ENCODE measurements at regions not wholly inside any gene's neighbourhood (a gene's known extent, or its start where the extent isn't known, plus 50 kb on each side); places are given as distances from the start of the nearest gene placed in this dataset.

DNA sequence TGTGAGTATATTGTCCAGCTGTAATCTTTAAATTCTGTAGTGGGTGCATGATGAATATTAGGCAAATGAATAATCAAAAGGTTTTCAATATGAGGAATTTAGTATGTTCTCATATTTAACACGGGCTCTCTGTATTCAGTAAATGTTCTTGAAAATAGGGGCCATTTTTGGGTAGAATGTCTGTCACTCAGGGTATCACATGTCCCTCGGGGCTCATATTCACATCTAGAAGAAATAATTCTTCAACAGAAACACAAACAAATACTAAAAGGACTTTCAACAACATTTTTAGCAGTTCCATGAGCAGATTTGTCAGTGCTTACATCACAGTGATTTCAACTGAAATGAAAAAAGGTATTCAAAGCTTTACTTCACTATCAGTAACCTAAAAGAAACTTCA, 1388.4 kb upstream of the MIR17HG start:
- DNase-seq (ENCODE audit: low read depth in 2 of 2) = no peak

DNA sequence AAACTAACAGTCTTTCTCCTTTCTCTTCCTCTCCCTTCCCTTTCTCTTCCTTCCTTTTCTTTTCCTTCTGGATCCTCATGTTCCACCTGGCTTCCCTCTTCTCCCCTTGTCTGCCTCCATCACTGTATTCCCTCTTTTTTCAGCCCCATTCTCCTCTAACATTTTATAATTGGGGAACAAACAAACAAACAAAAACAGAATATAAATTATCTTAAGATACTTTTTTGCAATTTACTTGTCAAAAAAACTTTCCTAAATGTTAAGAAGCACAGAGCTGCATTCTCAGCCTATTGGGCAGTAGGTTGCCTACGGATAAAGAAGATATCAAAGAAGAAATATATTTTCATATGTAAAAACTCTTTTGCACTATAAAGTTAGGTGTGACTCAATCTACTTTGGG, 1382.2 kb upstream of the MIR17HG start:
- no peak for DNase-seq (ENCODE audit: low read depth in 2 of 2)

DNA sequence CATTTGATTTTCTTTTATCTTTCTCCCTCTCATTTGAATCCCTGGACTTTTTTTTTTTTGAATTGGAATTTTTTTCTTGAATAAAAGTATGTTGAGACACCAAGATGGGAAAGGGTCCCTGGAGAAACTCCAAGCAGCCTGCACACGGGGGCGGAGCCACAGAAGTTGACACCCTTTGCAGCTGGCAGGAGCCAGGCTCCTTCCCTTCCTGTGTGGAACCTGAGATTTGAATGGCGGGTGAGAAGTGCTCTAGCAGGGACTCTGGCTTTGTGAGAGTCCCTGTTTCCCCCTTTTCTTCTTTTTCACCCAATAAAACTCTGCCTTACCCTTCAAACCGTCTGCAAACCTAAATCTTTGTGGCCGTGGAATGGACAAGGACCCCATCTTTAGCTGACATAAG, 1381.0 kb upstream of the MIR17HG start:
- DNase-seq (ENCODE audit: low read depth in 2 of 2) = no peak

DNA sequence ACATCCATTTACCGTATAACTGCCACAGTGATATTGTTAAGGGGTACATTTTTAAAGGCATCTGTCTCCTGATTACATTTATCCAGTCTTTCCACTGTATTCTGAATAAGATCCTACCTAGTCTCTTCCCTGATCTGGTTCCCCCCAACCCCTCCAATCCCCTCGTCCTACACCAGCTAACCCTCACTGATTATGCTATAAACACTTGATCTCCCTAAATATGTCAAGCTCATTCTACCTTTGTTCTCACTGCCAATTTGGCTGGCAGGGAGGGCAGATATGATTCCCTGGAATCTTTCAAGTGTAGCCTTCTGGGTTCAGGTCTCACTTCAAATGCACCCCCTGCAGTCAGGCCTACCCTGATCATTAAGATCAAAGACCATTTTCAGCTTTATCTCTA, 1379.8 kb upstream of the MIR17HG start:
- DNase-seq (ENCODE audit: low read depth in 2 of 2) = no peak

DNA sequence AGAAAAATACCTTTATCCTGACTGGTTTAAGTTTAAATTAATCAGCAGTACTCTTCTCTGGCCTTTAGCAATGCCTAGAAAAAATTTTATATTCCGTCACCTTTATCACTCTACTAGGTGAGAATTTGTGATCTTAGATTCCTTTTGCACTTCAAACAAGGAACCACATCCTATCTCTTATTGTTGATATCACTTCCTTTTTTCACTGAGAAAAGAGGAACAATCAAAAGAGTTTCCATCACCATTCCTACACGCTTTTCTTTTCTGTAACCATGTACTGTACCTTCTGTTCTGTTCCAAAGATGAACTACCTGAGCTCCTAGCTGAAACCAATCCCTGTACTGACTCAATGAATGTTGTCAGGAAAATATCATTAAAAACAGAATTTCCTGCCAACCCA, 1379.0 kb upstream of the MIR17HG start:
- no peak for DNase-seq (ENCODE audit: low read depth in 2 of 2)

DNA sequence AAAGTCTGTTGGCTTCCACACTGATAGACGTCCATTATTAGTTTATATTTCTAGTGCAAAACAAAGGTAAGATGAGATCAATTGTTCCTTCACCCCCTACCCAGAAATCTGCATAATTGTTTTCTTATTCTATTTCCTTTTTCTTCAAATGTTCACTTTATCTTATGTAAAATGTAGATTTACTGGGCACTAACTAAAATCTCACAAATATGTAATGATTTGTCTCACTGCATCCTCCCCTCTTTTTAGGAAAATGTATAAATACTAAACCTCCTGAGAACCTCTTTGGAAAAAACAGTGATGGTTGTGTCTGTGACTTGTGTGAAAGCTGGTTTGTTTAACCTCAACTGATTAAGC, 1377.2 kb upstream of the MIR17HG start:
- no peak for DNase-seq (ENCODE audit: low read depth in 2 of 2)

DNA sequence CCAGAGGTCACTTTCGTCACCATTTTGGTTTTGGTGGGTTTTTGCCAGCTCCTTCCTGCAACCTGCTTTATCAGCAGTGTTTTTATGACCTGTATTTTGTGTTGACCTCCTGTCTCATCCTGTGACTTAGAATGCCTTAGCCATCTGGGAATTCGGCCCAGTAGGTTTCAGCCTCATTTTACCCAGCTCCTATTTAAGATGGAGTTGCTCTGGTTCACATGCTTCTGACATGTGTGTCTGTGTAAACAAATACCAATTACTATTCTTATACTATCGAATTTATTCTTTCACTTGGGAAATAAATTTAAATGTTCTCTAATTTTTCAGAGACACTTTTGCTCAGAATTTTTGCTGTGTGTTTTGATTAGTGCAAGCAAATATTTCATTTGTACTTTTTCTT, 1370.3 kb upstream of the MIR17HG start:
- no peak for DNase-seq (ENCODE audit: low read depth in 2 of 2)

DNA sequence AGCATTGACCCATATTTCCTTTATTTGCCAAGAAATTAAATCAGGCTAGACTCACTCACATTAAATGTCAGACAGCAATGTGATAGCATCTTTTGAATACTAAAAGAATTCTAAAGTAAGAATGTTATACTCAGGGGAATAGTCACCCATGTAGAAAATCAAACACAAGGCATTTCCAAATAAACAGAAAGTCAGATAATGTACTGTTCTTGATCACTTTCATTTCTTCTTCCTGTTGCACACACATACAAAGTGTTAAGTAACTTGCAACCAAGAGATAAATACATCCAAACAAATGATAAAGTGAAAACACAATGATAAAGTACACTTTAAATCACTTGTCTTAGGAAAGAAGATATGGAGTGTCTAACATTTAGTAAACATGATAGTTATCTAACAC, 1366.6 kb upstream of the MIR17HG start:
- no peak for DNase-seq (ENCODE audit: low read depth in 2 of 2)

DNA sequence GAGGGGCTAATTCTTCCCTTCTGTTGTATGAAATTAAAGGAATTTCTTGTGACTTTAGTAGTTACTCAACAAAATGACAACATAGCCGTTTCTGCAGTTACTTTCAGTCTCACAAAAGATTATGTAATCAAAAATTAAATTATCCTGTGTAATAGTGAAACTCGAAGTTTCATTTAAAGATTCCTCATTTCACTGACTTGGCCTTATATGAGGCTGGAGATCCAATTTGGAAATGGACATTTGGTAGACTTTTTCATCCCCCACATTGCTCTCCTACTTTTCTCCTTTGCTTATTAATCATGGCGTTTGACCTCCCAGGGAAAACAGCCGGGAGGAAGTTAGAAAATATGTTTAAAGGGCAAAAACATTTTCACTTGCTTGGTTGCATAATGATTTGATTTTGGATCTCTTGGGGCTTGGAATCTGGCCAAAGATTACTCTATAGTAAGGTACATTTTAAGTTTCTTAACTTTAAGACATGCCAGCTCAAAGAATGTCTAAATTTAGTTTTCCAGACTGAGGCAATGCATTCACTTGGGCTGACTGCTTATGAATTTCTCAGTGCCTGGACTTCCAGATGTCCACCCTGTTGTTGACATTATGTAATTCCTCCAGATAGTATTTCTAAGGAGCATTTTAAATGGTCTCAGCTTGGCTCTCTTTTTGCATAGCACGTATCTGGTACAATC, 1364.9 kb upstream of the MIR17HG start:
- no peak for DNase-seq (ENCODE audit: low read depth in 2 of 2)

DNA sequence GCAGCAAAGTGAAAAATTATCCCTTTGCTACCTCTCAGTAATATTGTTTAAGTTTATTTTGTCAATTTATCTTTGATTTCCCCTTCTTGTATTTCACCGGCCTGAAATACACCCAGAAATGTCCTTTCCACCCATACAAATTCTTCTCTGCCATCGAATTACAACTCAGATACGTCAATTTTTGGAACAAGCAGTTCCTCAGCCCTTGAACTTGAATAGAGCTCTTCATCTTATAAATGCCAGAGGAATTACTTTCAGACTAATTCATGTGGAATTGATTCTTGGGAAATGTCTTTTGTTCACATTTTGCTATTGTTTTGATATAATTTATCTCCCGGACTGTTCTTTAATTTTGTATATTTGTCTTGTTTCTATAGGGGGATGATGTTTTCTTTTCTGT, 1359.3 kb upstream of the MIR17HG start:
- no peak for DNase-seq (ENCODE audit: low read depth in 2 of 2)

DNA sequence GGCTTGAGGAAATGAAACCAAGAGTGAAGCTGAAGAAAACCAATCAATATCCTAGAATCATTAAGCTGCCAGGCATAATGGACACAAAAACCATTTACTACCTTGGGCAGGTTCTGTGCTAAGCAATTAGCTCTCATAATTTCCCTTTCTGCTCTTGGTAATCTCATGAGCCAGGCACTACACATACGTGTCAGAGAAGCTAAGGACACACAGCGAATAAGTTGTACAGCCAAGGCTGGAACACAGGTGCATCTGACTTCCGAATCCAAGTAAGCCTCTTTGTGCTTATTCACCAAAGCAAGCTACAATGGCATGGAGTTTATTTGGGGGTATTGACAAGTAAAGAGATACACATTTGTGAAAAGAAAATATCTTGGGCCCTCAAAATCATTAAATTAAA, 1343.9 kb upstream of the MIR17HG start:
- no peak for DNase-seq (ENCODE audit: low read depth in 2 of 2)

DNA sequence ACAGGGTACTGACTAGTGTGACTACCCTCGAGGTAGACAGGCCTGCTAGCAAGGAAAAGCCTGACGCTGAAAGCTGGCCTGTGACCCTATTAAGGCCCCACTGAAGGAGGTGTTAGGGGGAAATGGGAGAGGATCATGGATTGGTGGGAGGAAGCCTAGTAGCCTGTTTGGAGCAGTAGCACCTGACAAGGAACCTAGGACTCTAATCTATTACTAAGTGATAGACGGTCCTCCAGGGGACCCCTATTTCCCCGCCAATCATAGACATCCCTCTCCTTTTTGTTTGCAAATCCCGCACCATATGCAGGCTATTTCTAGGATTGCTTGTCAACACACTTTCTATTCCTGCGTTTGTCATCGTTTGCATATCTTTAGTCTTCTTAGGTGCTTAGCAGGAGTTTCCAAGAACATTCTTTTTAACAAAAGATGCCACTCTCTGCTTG, 1338.8 kb upstream of the MIR17HG start:
- no peak for DNase-seq (ENCODE audit: low read depth in 2 of 2)

DNA sequence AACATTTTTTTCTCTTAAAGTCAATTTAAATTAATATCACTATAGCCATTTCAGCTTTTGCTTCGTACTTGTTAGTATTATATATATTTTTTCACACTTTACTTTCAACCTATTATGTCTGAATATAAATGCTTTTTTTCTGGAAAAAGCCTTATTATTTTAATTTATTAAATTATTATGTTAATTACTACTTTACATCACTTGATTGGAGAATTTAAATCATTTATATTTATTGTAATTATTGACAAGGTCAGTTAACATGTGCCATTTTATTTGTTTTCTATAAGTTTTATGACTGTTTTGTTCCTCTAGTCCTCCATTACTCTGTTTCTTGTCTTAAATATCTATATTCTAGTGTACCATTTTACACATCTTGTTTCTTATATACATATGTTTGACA, 1333.4 kb upstream of the MIR17HG start:
- DNase-seq (ENCODE audit: low read depth in 2 of 2) = no peak

DNA sequence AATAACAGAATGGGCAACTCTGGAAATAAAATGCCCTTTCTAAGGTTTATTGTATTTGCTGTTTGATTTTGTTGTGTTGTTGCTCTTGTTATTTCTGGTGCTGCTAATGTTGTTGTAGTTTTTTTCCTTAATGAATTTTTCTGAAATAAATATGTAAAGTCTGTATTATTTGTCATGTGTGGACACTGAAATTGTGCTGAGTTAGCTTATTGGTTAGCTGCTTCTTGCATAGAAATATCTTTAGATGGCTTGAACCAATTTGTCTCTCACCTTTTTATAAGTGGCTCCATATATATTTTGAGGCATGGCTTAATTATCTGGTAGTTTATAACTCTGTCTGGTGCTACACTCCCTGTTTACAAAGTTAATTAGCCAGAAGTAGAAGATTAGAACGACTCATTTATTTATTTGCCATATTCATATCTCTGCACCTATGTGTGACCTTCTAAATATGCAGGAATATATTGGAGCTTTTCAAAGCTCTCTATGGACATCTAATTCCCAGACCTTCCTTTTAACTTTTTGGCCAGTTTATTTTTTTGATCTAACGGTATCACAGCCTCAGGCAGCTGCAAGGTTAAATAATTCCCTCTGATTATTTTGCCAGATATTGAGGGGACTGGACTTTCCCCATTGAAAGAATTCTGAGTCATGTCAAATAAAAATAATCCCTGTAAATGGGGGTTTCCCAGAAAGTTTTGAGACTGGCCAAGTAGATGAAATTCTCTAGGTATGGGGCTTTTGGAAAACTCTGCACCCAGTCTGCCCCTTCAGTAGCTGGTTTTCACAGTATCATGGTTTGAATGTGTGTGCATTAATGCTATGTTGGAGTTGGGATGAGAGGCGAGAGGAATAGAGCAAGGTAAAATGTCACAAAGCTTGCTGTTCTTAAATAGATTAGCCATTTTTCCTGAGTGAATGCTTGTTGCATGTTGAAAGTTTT, 1331.7 kb upstream of the MIR17HG start:
- DNase-seq (ENCODE audit: low read depth in 2 of 2) = no peak

DNA sequence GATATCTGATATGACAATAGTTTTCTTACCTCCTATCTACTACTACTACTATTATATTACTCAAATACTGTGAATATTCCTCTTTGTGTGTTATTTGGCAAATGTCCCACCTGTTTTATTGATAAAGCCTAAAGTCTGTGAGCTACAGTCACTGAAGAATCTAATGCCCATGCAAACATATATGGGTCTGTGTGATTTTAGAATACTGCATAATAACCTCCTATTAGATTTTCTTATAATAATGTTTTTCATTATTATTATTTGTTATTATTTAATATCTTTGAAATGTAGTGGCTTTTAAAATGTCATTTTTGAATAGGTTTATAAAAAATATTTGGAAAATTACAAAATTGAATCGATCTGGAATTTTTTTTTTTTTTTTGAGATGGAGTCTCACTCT, 1330.8 kb upstream of the MIR17HG start:
- no peak for DNase-seq (ENCODE audit: low read depth in 2 of 2)

DNA sequence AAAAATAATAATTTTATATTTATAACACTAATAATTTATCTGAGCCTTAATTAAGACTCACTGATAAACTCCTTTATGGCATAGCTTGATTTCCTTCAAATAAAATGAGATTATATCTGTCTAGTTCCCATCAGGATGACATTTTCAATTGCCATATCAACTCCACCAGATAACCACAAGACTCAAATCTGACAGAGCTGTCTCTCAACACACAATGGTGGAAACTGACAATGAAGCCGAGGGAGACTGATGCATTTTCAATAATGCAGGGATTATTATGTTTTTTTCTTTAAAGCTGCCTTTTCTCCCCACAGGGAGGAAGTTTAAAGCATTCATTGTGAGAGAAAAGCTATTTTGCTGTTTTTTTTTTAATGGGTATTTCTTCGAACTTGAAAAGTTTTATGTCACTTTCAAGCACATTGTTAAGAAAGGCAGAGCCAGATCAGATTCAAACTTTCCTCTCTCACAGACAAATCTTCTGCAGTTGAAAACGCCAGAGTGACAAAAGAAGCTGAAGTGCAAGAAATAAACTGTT, 1326.9 kb upstream of the MIR17HG start:
- DNase-seq (ENCODE audit: low read depth in 2 of 2) = no peak

DNA sequence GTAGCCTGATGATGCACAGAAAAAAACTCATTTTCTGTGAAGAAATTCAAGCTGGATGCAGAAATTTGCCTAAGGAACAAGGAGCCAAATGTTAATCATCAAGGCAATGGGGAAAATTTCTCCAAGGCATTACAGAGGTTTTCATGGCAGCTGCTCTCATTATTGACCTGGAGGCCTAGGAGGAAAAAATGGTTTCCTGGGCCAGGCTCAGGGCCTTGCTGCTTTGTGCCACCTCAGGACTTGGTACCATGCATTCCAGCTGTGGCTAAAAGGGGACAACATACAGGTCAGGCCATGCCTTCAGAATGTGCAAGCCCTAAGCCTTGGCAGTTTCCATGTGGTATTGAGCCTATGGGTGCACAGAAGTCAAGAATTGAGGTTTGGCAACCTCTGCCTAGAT, 1320.1 kb upstream of the MIR17HG start:
- no peak for DNase-seq (ENCODE audit: low read depth in 2 of 2)

DNA sequence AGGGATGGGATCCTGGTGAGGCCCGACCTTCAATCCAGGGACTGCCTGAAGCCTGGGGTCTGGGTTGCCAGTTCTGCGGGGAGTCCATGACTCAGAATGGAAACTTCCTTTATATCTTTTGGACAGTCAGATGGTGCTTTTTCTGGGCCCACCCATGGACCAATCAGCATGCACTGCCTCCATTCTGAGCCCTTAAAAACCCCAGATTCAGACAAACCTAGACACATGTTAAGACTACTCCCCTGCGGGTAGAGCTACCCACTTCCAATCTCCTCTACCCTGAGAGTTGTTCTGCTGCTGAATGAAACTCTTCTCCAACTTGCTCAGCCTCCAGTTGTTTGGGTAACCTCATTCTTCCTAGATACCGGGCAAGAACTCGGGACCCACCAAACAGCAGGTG, 1315.2 kb upstream of the MIR17HG start:
- DNase-seq (ENCODE audit: low read depth in 2 of 2) = no peak

DNA sequence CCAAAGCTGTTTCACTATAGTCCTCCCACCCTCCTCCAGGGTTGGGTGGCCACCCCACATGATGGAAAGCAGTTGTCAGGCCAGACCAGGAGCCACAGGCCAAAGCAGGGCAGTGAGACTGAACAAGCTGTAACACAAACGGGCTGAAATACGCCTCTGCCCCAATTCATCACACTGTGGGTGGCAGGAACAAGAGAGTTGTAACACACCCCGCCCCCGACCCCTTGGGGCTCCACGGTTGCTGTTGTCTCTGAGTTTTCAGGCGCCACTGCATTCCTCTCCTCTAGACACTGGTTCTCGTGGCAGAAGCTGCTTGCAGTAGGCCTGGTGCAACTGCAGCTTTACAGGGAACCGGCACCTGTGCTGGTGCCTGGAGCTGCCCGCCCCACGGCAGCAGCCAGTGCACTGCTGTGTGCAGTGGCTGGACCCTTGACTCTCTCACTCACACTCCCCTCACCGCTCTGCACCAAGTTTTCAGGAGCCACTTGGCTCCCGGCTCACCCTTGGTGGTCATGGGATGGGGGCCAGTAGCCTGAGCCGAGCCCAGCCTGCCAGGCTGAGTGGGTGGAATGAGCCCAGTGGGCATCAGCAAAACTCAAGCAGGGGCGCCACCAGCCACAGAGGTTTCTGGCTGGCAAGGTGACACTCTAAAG, 1314.5 kb upstream of the MIR17HG start:
- no peak for DNase-seq (ENCODE audit: low read depth in 2 of 2)

DNA sequence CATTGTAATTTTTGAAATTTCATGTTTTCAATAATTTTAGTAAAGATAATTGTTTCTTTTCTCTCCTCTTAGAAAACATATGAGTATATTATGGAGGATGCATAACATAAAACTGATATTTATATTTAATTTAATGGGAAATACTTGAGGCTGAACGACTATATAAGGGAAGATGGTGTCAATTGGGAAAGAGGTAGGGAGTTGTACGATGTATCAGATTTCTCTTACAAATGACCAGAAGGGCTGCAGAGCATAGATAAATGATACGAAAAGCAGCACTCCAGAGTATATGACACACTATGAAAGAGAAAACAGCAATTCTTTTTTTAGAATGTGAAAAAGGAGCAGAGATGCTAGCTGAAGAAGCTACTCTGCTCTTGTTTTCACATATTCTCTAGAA, 1308.0 kb upstream of the MIR17HG start:
- no peak for DNase-seq (ENCODE audit: low read depth in 2 of 2)

DNA sequence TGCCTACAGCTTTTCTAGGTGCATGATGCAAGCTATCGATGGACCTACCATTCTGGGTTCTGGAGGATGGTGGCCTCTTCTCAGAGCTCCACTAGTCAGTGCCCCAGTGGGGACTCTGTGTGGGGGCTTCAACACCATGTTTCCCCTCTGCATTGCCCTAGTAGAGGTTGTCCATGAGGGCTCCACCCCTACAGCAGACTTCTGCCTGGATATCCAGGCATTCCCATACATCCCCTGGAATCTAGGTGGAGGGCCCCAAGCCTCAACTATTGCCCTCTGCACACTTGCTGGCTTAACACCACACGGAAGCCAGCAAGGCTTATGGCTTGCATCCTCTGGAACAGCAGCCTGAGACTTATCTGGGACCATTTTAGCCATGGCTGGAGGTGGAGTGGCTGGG, 1299.9 kb upstream of the MIR17HG start:
- DNase-seq (ENCODE audit: low read depth in 2 of 2) = no peak

DNA sequence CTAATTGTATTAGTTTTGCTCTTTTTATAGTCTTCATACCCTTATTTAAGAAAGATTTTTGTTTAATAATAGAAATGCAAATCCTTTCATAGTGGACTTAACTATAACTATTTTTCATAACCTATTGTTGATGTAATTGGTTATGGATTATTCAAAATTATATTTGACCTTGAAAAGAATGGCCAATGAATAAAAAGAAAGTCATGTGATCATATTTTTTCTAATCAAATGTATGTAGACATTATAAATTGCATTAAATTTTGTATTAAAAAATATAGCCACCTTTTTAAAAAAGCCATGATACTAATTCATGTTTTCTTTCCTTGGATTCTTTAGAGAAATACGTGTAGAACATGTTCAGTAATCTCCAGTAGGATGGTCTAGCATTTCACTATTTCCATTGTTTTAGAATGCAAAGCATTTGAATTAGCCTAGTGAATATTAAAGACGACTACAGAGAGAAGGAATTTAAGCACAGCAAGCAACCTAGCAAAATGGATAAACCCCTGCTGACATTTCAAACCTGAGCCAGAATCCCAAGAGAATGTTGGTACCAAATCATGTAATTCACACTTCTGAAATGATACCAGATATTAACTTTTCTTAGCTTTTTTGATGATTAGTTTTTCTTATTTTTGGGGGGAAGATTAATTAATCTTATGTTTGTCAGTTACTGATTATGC, 1297.4 kb upstream of the MIR17HG start:
- no peak for DNase-seq (ENCODE audit: low read depth in 2 of 2)
